CD4-positive, alpha-beta T cell (primary cell): ENCODE measurements at regions not wholly inside any gene's neighbourhood (a gene's known extent, or its start where the extent isn't known, plus 50 kb on each side); places are given as distances from the start of the nearest gene placed in this dataset.

ENCODE experiments used
- ATAC-seq: fragments of 200-7000 bp; cut with Tn5 transposase; one replicate; pipeline ENCODE4 v1.10.0; 2022; ENCODE audit warnings: mild to moderate bottlenecking; ENCODE audit not compliant: poor library complexity
- CTCF ChIA-PET: fragments of 350-600 bp; sonication (Branson Sonifier 250); formaldehyde crosslinking; loops from one replicate; lab custom pipeline; 2021; ENCODE audit warnings: antibody characterized with exemption, inconsistent platforms; lab: Charles Lee
- POLR2A ChIA-PET: fragments of 350-600 bp; sonication (Branson Sonifier 250); formaldehyde crosslinking; loops from one replicate; lab custom pipeline; 2021; ENCODE audit warnings: antibody characterized with exemption, inconsistent platforms; lab: Charles Lee
- DNase-seq, 14 experiments: peaks; one replicate each; pipeline ENCODE4 v3.0.0-alpha.2; 2013 to 2020; ENCODE audit warnings: mixed read lengths in 2 of 14
- H3K27ac ChIP-seq, 2 donors: one replicate each; pipeline versions ENCODE4 v1.5.1 to v1.7.0; 2013; ENCODE audit warnings: low read length in 2 of 2, low read depth in 1 of 2, mild to moderate bottlenecking in 1 of 2
- H3K27me3 ChIP-seq, 2 experiments: 1 replicate in 1 of 2; 2 replicates in 1 of 2; pipeline versions ENCODE4 v1.6.1 to v1.7.0; 2013; ENCODE audit warnings: low read length in 2 of 2, control low read depth in 1 of 2, mild to moderate bottlenecking in 1 of 2, moderate library complexity in 1 of 2; ENCODE audit not compliant: insufficient read depth in 2 of 2, control insufficient read depth in 1 of 2
- H3K36me3 ChIP-seq: one replicate; pipeline ENCODE4 v1.6.1; 2013; ENCODE audit warnings: low read length, control low read depth; ENCODE audit not compliant: insufficient read depth
- H3K4me1 ChIP-seq: one replicate; pipeline ENCODE4 v1.6.1; 2013; ENCODE audit warnings: low read length, control low read depth; ENCODE audit not compliant: insufficient read depth
- H3K4me3 ChIP-seq: one replicate; pipeline ENCODE4 v1.5.1; 2013; ENCODE audit warnings: mild to moderate bottlenecking, low read length, moderate library complexity
- H3K9me3 ChIP-seq, 2 experiments: 1 replicate in 1 of 2; 2 replicates in 1 of 2; pipeline versions ENCODE4 v1.6.1 to v1.7.0; 2013; ENCODE audit warnings: low read length in 2 of 2, mild to moderate bottlenecking in 2 of 2, control low read depth in 1 of 2, moderate library complexity in 1 of 2; ENCODE audit not compliant: control insufficient read depth in 1 of 2, insufficient read depth in 1 of 2
- H3K27ac Mint-ChIP-seq: one replicate; pipeline ENCODE4 v1.8.0; 2020; ENCODE audit warnings: mixed read lengths
- H3K27me3 Mint-ChIP-seq: one replicate; pipeline ENCODE4 v1.8.0; 2021; ENCODE audit warnings: mixed read lengths
- H3K36me3 Mint-ChIP-seq: one replicate; pipeline ENCODE4 v1.8.0; 2021; ENCODE audit warnings: low read depth, mixed read lengths
- H3K4me1 Mint-ChIP-seq: one replicate; pipeline ENCODE4 v1.8.0; 2021; ENCODE audit warnings: low read depth, mixed read lengths
- H3K4me3 Mint-ChIP-seq: one replicate; pipeline ENCODE4 v1.8.0; 2020; ENCODE audit warnings: mild to moderate bottlenecking, mixed read lengths
- H3K9me3 Mint-ChIP-seq: one replicate; pipeline ENCODE4 v1.8.0; 2020; ENCODE audit warnings: mixed read lengths
- intact Hi-C, 2 experiments: fragments of 100-400 bp; cut with DNase I in 1 of 2; cut with micrococcal nuclease in 1 of 2; formaldehyde crosslinking; loops; one replicate each; pipeline versions ENCODE4 v1.15.1 to v1.9.0; 2023 to 2025; cut with DNase I, micrococcal nuclease
- TF ChIP-seq, protein P1 (sequence below): fragments of 200-600 bp; IDR thresholded peaks from one replicate; pipeline ENCODE4 v1.8.0; 2022; ENCODE audit warnings: antibody characterized with exemption, mild to moderate bottlenecking

DNA sequence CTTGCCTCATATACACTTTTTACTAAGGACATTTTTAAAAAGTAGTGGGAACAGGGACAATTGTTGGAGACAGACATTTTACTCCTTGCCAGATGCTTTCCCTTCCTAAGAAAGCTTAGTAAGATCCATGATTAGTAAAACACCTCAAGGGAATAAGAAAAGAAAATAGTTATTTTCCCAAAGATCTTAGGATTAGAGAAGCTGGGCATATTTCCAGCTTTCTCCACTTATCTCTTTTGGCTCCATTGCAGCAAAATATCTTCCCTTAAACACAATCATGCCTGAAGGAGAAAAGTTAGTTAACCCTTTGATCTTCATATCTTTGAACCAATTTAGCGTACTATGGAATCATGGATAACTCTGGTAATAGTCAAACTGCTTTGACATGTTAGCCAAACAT is 257.9 kb downstream of the PCDH18 start:
- Mint-ChIP-seq H3K4me3 (no peak overlapping the region), H3K4me1 (no peaks in the 10 kb centered on the region), H3K27ac (no peak overlapping the region), H3K27me3 (no peaks in the 10 kb centered on the region), H3K36me3 (no peaks in the 10 kb centered on the region), H3K9me3 (no peaks in the 10 kb centered on the region)
- Histone ChIP-seq H3K4me3 (no peak overlapping the region), H3K4me1 (no peaks in the 10 kb centered on the region), H3K9me3 (no peaks in the 10 kb centered on the region), H3K27me3 (no peaks in the 10 kb centered on the region), H3K36me3 (no peaks in the 10 kb centered on the region), H3K27ac (no peak overlapping the region)
- ChIA-PET POLR2A (no interaction called here), CTCF (no interaction called here)
- intact Hi-C loops: no loop called here
- DNase-seq: no peak
- TF ChIP-seq, protein P1, sequence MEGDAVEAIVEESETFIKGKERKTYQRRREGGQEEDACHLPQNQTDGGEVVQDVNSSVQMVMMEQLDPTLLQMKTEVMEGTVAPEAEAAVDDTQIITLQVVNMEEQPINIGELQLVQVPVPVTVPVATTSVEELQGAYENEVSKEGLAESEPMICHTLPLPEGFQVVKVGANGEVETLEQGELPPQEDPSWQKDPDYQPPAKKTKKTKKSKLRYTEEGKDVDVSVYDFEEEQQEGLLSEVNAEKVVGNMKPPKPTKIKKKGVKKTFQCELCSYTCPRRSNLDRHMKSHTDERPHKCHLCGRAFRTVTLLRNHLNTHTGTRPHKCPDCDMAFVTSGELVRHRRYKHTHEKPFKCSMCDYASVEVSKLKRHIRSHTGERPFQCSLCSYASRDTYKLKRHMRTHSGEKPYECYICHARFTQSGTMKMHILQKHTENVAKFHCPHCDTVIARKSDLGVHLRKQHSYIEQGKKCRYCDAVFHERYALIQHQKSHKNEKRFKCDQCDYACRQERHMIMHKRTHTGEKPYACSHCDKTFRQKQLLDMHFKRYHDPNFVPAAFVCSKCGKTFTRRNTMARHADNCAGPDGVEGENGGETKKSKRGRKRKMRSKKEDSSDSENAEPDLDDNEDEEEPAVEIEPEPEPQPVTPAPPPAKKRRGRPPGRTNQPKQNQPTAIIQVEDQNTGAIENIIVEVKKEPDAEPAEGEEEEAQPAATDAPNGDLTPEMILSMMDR: no peak
- no peak for ATAC-seq

DNA sequence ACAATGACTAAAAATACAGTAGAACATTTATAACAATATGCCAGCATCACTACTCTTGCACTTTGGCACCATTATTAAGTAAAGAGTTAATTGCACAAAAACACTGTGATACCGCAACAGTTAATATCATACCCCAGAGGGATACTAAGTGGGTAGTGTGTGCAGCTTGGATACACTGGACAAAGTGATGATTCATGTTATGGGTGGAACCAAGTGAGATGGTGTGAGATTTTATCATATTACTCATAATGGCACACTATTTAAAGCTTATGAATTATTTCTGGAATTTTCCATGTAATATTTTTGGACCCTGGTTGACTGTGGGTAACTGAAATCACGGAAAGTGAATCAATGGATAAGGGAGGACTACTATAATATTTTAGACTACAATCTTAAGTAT is 265.3 kb downstream of the PCDH18 start:
- DNase-seq (no peak), ATAC-seq (no peak)
- no peaks in the 10 kb centered on the region for H3K27me3 ChIP-seq
- H3K27ac ChIP-seq: no peak overlapping the region
- H3K4me3 ChIP-seq: no peak overlapping the region
- ChIA-PET CTCF (no interaction called here), POLR2A (no interaction called here)
- Mint-ChIP-seq H3K27ac (no peak overlapping the region), H3K9me3 (peaks cover 5% of the 10 kb centered on the region), H3K4me3 (no peak overlapping the region), H3K27me3 (no peaks in the 10 kb centered on the region), H3K36me3 (no peaks in the 10 kb centered on the region), H3K4me1 (no peaks in the 10 kb centered on the region)
- no peaks in the 10 kb centered on the region for H3K36me3 ChIP-seq
- intact Hi-C loops: no loop called here
- H3K9me3 ChIP-seq: no peaks in the 10 kb centered on the region
- no peaks in the 10 kb centered on the region for H3K4me1 ChIP-seq
- TF ChIP-seq, protein P1: no peak

DNA sequence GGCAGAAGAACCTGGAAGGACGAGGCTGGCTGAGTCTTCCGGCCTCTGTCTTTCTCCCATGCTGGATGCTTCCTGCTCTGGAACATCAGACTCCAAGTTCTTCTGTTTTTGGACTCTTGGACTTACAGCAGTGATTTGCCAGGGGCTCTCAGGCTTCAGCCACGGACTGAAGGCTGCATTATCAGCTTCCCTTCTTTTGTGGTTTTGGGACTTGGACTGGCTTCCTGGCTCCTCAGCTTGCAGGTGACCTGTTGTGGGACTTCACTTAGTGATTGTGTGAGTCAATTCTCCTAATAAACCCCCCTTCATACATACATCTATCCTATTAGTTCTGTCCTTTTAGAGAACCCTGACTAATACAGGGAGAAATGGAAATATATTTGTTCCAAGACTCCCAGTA is 265.8 kb downstream of the PCDH18 start:
- H3K4me3 Mint-ChIP-seq: no peak overlapping the region
- DNase-seq (no peak), ATAC-seq (no peak)
- no peaks in the 10 kb centered on the region for H3K4me1 ChIP-seq
- no peak overlapping the region for H3K4me3 ChIP-seq
- no peaks in the 10 kb centered on the region for H3K9me3 ChIP-seq
- H3K27me3 ChIP-seq: no peaks in the 10 kb centered on the region
- no peak overlapping the region for H3K27ac ChIP-seq
- no peak overlapping the region for H3K27ac Mint-ChIP-seq
- TF ChIP-seq, protein P1: no peak
- H3K36me3 ChIP-seq: no peaks in the 10 kb centered on the region
- no peaks in the 10 kb centered on the region for H3K27me3 Mint-ChIP-seq
- H3K9me3 Mint-ChIP-seq: peaks cover 5% of the 10 kb centered on the region
- H3K4me1 Mint-ChIP-seq: no peaks in the 10 kb centered on the region
- ChIA-PET CTCF (no interaction called here), POLR2A (no interaction called here)
- H3K36me3 Mint-ChIP-seq: no peaks in the 10 kb centered on the region
- intact Hi-C loops: no loop called here
